Loucy (cell line): ENCODE measurements at regions not wholly inside any gene's neighbourhood (a gene's known extent, or its start where the extent isn't known, plus 50 kb on each side); places are given as distances from the start of the nearest gene placed in this dataset.

Experiments
- EZH2phosphoT487 ChIP-seq: fragments of 200-600 bp; IDR thresholded peaks from 2 replicates; pipeline ENCODE4 v1.6.1; 2018; ENCODE audit warnings: antibody characterized with exemption, mild to moderate bottlenecking, moderate library complexity, borderline replicate concordance
- TF ChIP-seq, protein P1 (sequence below): fragments of 200-600 bp; sonication (generic); conservative IDR thresholded peaks from 2 replicates; pipeline ENCODE4 v1.5.1; 2014; ENCODE audit warnings: mild to moderate bottlenecking, antibody characterized with exemption, low read length

GRCh38 chr3:139104062-139104461 is 59.4 kb upstream of the PRR23C start:
- TF ChIP-seq, protein P1, sequence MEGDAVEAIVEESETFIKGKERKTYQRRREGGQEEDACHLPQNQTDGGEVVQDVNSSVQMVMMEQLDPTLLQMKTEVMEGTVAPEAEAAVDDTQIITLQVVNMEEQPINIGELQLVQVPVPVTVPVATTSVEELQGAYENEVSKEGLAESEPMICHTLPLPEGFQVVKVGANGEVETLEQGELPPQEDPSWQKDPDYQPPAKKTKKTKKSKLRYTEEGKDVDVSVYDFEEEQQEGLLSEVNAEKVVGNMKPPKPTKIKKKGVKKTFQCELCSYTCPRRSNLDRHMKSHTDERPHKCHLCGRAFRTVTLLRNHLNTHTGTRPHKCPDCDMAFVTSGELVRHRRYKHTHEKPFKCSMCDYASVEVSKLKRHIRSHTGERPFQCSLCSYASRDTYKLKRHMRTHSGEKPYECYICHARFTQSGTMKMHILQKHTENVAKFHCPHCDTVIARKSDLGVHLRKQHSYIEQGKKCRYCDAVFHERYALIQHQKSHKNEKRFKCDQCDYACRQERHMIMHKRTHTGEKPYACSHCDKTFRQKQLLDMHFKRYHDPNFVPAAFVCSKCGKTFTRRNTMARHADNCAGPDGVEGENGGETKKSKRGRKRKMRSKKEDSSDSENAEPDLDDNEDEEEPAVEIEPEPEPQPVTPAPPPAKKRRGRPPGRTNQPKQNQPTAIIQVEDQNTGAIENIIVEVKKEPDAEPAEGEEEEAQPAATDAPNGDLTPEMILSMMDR = no peak
- TF ChIP-seq EZH2phosphoT487 = no peak
